KMS-11 (cell line): ENCODE measurements at regions not wholly inside any gene's neighbourhood (a gene's known extent, or its start where the extent isn't known, plus 50 kb on each side); places are given as distances from the start of the nearest gene placed in this dataset.

Experiments
- H2AFZ ChIP-seq: fragments of 200-600 bp; sonication (generic); 2 replicates; pipeline ENCODE4 v1.6.1; 2016; ENCODE audit warnings: antibody characterized with exemption, mixed run types, low read depth
- H3K27ac ChIP-seq: fragments of 200-600 bp; sonication (generic); 2 replicates; pipeline ENCODE4 v1.6.1; 2016; ENCODE audit warnings: mild to moderate bottlenecking, mixed run types
- H3K27me3 ChIP-seq: fragments of 200-600 bp; sonication (generic); 2 replicates; pipeline ENCODE4 v1.6.1; 2017; ENCODE audit warnings: mild to moderate bottlenecking, low read depth, mixed run types, moderate library complexity; ENCODE audit not compliant: insufficient read depth
- H3K36me3 ChIP-seq: fragments of 200-600 bp; sonication (generic); 2 replicates; pipeline ENCODE4 v1.6.1; 2017; ENCODE audit warnings: mild to moderate bottlenecking, mixed run types; ENCODE audit not compliant: insufficient read depth
- H3K4me1 ChIP-seq: fragments of 200-600 bp; sonication (generic); 2 replicates; pipeline ENCODE4 v1.6.1; 2016; ENCODE audit warnings: mild to moderate bottlenecking, low read depth, mixed run types; ENCODE audit not compliant: poor library complexity, severe bottlenecking
- H3K4me2 ChIP-seq: fragments of 200-600 bp; sonication (generic); 2 replicates; pipeline ENCODE4 v1.7.0; 2016; ENCODE audit warnings: mild to moderate bottlenecking, mixed run types
- H3K4me3 ChIP-seq: fragments of 200-600 bp; sonication (generic); IDR thresholded peaks from 2 replicates; pipeline ENCODE4 v1.6.1; 2017; ENCODE audit warnings: low read depth, low read length, mixed read lengths; ENCODE audit not compliant: insufficient read depth
- H3K79me2 ChIP-seq: fragments of 200-600 bp; sonication (generic); 2 replicates; pipeline ENCODE4 v1.6.1; 2016; ENCODE audit warnings: low read depth, mixed run types; ENCODE audit not compliant: insufficient read depth
- H3K9ac ChIP-seq: fragments of 200-600 bp; sonication (generic); 2 replicates; pipeline ENCODE4 v1.6.1; 2016; ENCODE audit warnings: mild to moderate bottlenecking, mixed run types
- H4K20me1 ChIP-seq: fragments of 200-600 bp; sonication (generic); 2 replicates; pipeline ENCODE4 v1.6.1; 2016; ENCODE audit warnings: mild to moderate bottlenecking, mixed run types; ENCODE audit not compliant: insufficient read depth
- TF ChIP-seq, protein P1 (sequence below): fragments of 200-600 bp; sonication (generic); conservative IDR thresholded peaks from 2 replicates; pipeline ENCODE4 v1.6.1; 2017; ENCODE audit warnings: low read depth, mild to moderate bottlenecking, antibody characterized with exemption, low read length, moderate library complexity, mixed read lengths

DNA sequence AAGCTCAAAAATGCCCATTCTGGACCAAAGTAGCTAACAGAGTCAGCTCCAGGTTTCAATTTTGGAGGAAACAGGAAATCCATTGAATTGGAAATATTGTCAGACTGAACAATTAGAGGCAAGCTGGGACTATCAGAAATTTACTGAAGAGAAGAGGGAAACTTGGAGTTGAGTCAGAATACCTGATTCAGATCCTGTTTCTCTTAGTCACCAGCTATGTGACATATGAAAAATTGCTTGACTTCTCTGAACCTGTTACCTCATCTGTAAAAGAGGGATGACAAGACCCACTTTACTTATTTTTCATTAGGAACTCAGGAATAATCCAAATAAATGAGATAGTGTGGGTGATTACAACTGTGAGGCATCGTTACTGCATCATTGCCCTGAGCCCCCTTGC, 148.9 kb upstream of the CADM1 start:
- H3K4me3 ChIP-seq, result no peak overlapping the region
- H3K27ac ChIP-seq, result no peak overlapping the region
- no peaks in the 10 kb centered on the region for H4K20me1 ChIP-seq
- H3K4me2 ChIP-seq, result no peak overlapping the region
- TF ChIP-seq, protein P1, sequence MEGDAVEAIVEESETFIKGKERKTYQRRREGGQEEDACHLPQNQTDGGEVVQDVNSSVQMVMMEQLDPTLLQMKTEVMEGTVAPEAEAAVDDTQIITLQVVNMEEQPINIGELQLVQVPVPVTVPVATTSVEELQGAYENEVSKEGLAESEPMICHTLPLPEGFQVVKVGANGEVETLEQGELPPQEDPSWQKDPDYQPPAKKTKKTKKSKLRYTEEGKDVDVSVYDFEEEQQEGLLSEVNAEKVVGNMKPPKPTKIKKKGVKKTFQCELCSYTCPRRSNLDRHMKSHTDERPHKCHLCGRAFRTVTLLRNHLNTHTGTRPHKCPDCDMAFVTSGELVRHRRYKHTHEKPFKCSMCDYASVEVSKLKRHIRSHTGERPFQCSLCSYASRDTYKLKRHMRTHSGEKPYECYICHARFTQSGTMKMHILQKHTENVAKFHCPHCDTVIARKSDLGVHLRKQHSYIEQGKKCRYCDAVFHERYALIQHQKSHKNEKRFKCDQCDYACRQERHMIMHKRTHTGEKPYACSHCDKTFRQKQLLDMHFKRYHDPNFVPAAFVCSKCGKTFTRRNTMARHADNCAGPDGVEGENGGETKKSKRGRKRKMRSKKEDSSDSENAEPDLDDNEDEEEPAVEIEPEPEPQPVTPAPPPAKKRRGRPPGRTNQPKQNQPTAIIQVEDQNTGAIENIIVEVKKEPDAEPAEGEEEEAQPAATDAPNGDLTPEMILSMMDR, result no peak
- no peaks in the 10 kb centered on the region for H3K4me1 ChIP-seq
- H3K79me2 ChIP-seq, result no peaks in the 10 kb centered on the region
- no peaks in the 10 kb centered on the region for H3K36me3 ChIP-seq
- no peak overlapping the region for H2AFZ ChIP-seq
- no peaks in the 10 kb centered on the region for H3K27me3 ChIP-seq
- H3K9ac ChIP-seq, result no peak overlapping the region

DNA sequence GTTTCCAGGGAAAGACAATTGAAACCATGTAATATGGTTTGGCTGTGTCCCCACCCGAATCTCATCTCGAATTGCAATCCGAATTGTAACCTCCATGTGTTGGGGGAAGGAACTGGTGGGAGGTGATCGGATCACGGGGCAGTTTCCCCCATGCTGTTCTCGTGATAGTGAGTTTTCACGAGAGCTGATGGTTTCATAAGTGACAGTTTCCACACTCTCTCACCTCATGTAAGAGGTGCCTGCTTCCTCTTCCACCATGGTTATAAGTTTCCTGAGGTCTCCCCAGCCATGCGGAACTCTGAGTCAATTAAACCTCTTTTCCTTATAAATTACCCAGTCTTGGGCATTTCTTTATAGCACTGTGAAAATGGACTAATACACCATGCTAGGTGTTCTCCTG, 148.3 kb upstream of the CADM1 start:
- Histone ChIP-seq H3K9ac (no peak overlapping the region), H3K4me3 (no peak overlapping the region), H3K4me1 (no peaks in the 10 kb centered on the region), H3K27me3 (no peaks in the 10 kb centered on the region), H3K27ac (no peak overlapping the region), H2AFZ (no peak overlapping the region), H4K20me1 (no peaks in the 10 kb centered on the region), H3K4me2 (no peak overlapping the region), H3K36me3 (no peaks in the 10 kb centered on the region), H3K79me2 (no peaks in the 10 kb centered on the region)
- TF ChIP-seq, protein P1, result no peak

DNA sequence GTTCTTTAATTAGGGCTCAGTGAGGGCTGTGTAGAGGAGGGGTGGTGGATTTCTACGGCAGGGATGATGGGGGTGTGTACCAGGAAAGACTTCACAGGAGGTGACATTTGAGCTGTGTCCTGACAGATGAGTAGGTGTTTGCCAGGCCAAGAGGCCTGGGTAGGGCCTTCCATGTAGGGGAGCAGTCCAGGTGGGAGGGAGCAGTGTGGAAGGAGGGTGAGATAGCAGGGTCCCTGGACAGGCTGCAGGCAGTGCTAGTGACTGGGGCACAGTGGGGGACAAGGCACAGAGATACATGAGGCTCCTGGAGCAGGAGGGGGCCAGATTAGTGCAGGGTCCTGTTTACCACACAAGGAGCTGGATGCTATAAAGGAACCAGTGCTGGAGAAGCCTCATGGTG, 147.9 kb upstream of the CADM1 start:
- H3K79me2 ChIP-seq, result no peaks in the 10 kb centered on the region
- H4K20me1 ChIP-seq, result no peaks in the 10 kb centered on the region
- H2AFZ ChIP-seq, result no peak overlapping the region
- H3K27me3 ChIP-seq, result no peaks in the 10 kb centered on the region
- H3K4me2 ChIP-seq, result no peak overlapping the region
- no peaks in the 10 kb centered on the region for H3K4me1 ChIP-seq
- no peak overlapping the region for H3K27ac ChIP-seq
- TF ChIP-seq, protein P1, result no peak
- no peak overlapping the region for H3K9ac ChIP-seq
- H3K4me3 ChIP-seq, result no peak overlapping the region
- no peaks in the 10 kb centered on the region for H3K36me3 ChIP-seq

DNA sequence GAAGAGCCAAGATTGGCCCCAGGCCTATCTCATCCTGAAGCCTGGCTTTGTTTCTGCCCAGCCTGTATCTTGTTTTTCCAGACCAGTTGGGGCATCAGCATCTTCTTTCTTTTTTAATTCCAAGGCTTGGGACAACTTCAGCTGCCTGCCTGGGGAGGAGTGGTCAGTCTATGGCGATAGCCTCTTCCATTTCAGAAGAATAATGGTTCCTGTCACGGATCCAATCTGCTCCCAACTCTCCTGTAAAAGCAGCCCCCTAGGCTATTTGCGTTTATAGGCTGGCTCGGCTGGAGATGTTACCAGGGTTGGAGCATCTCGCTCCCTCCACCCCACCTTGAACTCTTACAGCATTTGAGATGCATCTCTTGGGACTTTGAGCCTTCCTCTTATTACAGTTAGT, 145.2 kb upstream of the CADM1 start:
- no peaks in the 10 kb centered on the region for H3K79me2 ChIP-seq
- H3K27ac ChIP-seq, result no peak overlapping the region
- H3K9ac ChIP-seq, result no peak overlapping the region
- no peak overlapping the region for H3K4me2 ChIP-seq
- no peaks in the 10 kb centered on the region for H3K27me3 ChIP-seq
- H3K36me3 ChIP-seq, result no peaks in the 10 kb centered on the region
- no peak overlapping the region for H3K4me3 ChIP-seq
- no peak overlapping the region for H2AFZ ChIP-seq
- TF ChIP-seq, protein P1, result no peak
- no peaks in the 10 kb centered on the region for H4K20me1 ChIP-seq
- no peaks in the 10 kb centered on the region for H3K4me1 ChIP-seq
